ENCODE measurements at regions not wholly inside any gene's neighbourhood (a gene's known extent, or its start where the extent isn't known, plus 50 kb on each side); places are given as distances from the start of the nearest gene placed in this dataset.

GRCh38 chr2:145119225-145119624, 599.3 kb upstream of the ZEB2 start:
- DNase-seq: no peak

- DNase-seq: no peak
These were observed 597.2 kb upstream of the ZEB2 start for GRCh38 chr2:145116834-145117725.

GRCh38 chr2:145116056-145116455, 596.1 kb upstream of the ZEB2 start:
- no peak for DNase-seq

- no peak for DNase-seq
These were observed 594.8 kb upstream of the ZEB2 start for GRCh38 chr2:145114726-145115125.

GRCh38 chr2:145112467-145112866, 592.5 kb upstream of the ZEB2 start:
- no peak for DNase-seq

- DNase-seq: no peak
These were observed 590.9 kb upstream of the ZEB2 start for GRCh38 chr2:145110668-145111356.

- no peak for DNase-seq
These were observed 589.2 kb upstream of the ZEB2 start for GRCh38 chr2:145108959-145109710.

GRCh38 chr2:145108361-145108778, 588.5 kb upstream of the ZEB2 start:
- no peak for DNase-seq

GRCh38 chr2:145106293-145106692, 586.4 kb upstream of the ZEB2 start:
- no peak for DNase-seq

GRCh38 chr2:145102706-145103105, 582.8 kb upstream of the ZEB2 start:
- DNase-seq: no peak

- DNase-seq: no peak
These were observed 580.4 kb upstream of the ZEB2 start for GRCh38 chr2:145100301-145100700.

- DNase-seq: no peak
These were observed 576.7 kb upstream of the ZEB2 start for GRCh38 chr2:145096582-145096981.

- DNase-seq: no peak
These were observed 575.9 kb upstream of the ZEB2 start for GRCh38 chr2:145095641-145096435.

GRCh38 chr2:145094370-145094769, 574.5 kb upstream of the ZEB2 start:
- DNase-seq: no peak

- DNase-seq: no peak
These were observed 572.0 kb upstream of the ZEB2 start for GRCh38 chr2:145091967-145092366.

- DNase-seq: no peak
These were observed 571.2 kb upstream of the ZEB2 start for GRCh38 chr2:145090841-145091761.

- DNase-seq: no peak
These were observed 568.8 kb upstream of the ZEB2 start for GRCh38 chr2:145088756-145089155.

- no peak for DNase-seq
These were observed 567.0 kb upstream of the ZEB2 start for GRCh38 chr2:145086910-145087309.

- no peak for DNase-seq
These were observed 565.7 kb upstream of the ZEB2 start for GRCh38 chr2:145085612-145086011.

GRCh38 chr2:145080426-145080825, 560.5 kb upstream of the ZEB2 start:
- DNase-seq: no peak

- DNase-seq: no peak
These were observed 559.7 kb upstream of the ZEB2 start for GRCh38 chr2:145079641-145080040.

GRCh38 chr2:145078923-145079322, 559.0 kb upstream of the ZEB2 start:
- DNase-seq: no peak

Measured in hematopoietic multipotent progenitor cell treated with erythropoietin and hydrocortisone succinate and interleukin-3 and kit ligand, for 4 days (in vitro differentiated cells).